ENCODE measurements at regions not wholly inside any gene's neighbourhood (a gene's known extent, or its start where the extent isn't known, plus 50 kb on each side); places are given as distances from the start of the nearest gene placed in this dataset.

GRCh38 chr4:141826260-141826659 lies 189.9 kb downstream of the IL15 start:
- H3K9me3 ChIP-seq = no peaks in the 10 kb centered on the region
- no peaks in the 10 kb centered on the region for H3K27me3 ChIP-seq
- no peak for DNase-seq
- H3K36me3 ChIP-seq = no peaks in the 10 kb centered on the region
- no peak for TF ChIP-seq CTCF (IDR thresholded peaks at IDR 0.05)
- no peak overlapping the region for H3K4me3 ChIP-seq
- intact Hi-C loops (cut with DNase I) = no loop called here
- H3K4me1 ChIP-seq = no peaks in the 10 kb centered on the region
- no peak for ATAC-seq
- H3K27ac ChIP-seq = no peak overlapping the region

DNA sequence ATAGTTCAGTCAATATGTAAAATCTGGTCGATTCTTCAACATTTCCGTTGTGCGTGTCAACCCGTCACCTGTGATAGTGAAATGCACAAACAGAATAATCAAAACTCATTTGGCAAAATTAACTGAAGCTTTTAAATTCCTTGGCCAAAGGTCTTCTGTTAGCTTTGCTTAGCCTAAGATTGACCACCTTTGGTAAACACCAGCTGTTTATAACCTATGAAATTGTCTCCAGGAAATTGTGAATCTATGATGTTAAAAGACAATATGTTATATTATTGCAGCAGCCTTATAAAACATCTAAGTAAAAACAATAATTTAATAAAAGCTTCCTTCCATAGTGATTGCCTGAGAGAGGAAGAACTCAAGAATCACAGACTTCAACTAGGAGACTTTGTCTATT lies 196.8 kb downstream of the IL15 start:
- Histone ChIP-seq H3K4me3 (no peak overlapping the region), H3K36me3 (no peaks in the 10 kb centered on the region), H3K27me3 (no peaks in the 10 kb centered on the region), H3K27ac (no peak overlapping the region), H3K4me1 (no peaks in the 10 kb centered on the region), H3K9me3 (peaks cover 0 to 6% of the 10 kb centered on the region in 2 donors)
- no peak for TF ChIP-seq CTCF (IDR thresholded peaks at IDR 0.05)
- intact Hi-C loops (cut with DNase I) = no loop called here
- ATAC-seq (no peak), DNase-seq (no peak)

DNA sequence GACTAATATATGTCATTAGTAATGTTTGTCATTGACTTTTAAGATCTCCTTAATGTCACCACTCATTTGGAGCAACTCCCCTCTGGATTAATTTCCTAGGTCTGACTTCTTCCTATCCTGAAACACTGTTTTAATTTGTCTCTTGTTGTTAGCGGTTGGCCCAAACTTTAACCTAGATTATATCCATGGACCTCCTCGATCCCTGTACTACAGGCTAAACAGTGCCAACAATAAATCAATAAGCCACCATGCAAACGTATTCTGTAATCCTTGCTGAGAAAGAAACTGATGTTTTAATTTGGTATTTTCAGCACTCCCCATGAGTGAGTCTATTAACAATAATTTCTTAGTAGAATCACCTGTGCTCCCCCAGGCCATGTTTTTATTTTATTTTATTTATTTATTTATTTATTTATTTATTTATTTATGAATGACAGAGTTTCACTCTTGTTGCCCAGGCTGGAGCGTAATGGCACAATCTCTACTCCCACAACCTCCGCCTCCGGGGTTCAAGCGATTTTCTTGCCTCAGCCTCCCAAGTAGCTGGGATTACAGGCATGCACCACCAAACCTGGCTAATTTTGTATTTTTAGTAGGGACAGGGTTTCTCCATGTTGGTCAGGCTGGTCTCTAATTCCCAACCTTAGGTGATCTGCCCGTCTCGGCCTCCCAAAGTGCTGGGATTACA lies 204.1 kb downstream of the IL15 start:
- no peaks in the 10 kb centered on the region for H3K9me3 ChIP-seq
- no peaks in the 10 kb centered on the region for H3K36me3 ChIP-seq
- H3K4me3 ChIP-seq = no peak overlapping the region
- H3K27me3 ChIP-seq = no peaks in the 10 kb centered on the region
- H3K4me1 ChIP-seq = no peaks in the 10 kb centered on the region
- H3K27ac ChIP-seq = no peak overlapping the region
- no peak for TF ChIP-seq CTCF (IDR thresholded peaks at IDR 0.05)
- no peak for ATAC-seq
- no peak for DNase-seq
- intact Hi-C loops (cut with DNase I) = no loop called here

DNA sequence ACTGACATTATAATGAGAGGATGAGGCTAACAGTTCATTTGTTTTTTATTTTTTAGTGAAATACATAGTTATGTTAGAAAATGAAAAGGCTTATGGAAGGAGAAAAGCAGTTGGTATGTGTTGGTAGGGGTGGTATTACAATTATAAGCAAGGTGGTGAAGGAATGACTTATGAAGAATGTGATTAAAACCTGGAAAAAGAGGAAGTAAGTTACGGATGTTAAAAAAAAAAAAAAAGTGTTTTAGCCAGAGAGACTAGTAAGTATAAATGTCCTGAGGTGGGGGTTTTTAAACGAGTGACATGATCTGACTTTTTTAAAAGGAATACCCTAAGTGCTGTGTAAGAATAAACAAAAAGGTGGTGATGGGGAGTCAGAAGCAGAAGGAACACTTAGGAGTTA lies 206.8 kb downstream of the IL15 start:
- intact Hi-C loops (cut with DNase I) = no loop called here
- no peaks in the 10 kb centered on the region for H3K27me3 ChIP-seq
- TF ChIP-seq CTCF (IDR thresholded peaks at IDR 0.05) = no peak
- no peaks in the 10 kb centered on the region for H3K36me3 ChIP-seq
- H3K27ac ChIP-seq = no peak overlapping the region
- no peaks in the 10 kb centered on the region for H3K4me1 ChIP-seq
- H3K4me3 ChIP-seq = no peak overlapping the region
- no peak for ATAC-seq
- no peak for DNase-seq
- H3K9me3 ChIP-seq = no peaks in the 10 kb centered on the region

- no peak overlapping the region for H3K27ac ChIP-seq
- ATAC-seq (no peak), DNase-seq (no peak)
- no peak for TF ChIP-seq CTCF (IDR thresholded peaks at IDR 0.05)
- H3K4me1 ChIP-seq = no peaks in the 10 kb centered on the region
- no peaks in the 10 kb centered on the region for H3K27me3 ChIP-seq
- no peaks in the 10 kb centered on the region for H3K36me3 ChIP-seq
- intact Hi-C loops (cut with DNase I) = no loop called here
- no peak overlapping the region for H3K4me3 ChIP-seq
- H3K9me3 ChIP-seq = no peaks in the 10 kb centered on the region
Observed at GRCh38 chr4:141845901-141846300, 209.5 kb downstream of the IL15 start.

Data from left lung (tissue), 4 donors.